ENCODE measurements at regions not wholly inside any gene's neighbourhood (a gene's known extent, or its start where the extent isn't known, plus 50 kb on each side); places are given as distances from the start of the nearest gene placed in this dataset.

- DNase-seq (ENCODE audit: low read depth), result no peak
Measured at GRCh38 chr11:95512177-95512576, 277.4 kb downstream of the FAM76B start.

DNA sequence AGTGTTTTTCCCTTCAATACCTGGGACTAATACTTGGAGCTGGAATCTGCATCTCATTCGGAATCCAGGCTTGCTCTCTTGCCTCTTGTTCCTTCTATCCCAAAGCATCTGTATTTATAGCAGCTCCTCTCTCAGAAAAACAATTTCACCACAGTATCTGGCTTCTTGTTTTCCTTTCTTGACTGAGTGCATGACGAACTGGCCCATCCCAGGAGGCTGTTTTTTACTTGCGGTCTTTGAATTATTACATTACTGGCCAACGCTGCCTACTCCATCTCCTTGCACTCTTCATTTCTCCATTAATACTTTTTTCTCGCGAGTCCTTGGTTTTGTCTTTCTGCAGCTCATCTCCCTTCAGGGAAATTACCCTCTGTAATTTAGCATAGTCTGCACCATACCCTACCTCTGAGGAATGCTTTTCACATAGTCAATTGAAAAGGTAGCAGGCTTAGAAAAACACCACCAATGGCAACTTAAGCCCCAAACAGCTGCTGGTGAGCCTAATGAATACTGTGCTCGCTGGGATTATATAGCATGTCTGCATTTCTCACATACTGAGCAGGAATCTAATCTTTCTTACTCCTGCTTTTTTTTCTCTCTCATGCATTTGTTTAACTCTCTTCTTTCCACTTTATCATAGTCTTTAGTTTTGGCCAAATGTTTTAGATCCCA lies 277.4 kb upstream of the SESN3 start:
- DNase-seq (ENCODE audit: low read depth), result no peak

DNA sequence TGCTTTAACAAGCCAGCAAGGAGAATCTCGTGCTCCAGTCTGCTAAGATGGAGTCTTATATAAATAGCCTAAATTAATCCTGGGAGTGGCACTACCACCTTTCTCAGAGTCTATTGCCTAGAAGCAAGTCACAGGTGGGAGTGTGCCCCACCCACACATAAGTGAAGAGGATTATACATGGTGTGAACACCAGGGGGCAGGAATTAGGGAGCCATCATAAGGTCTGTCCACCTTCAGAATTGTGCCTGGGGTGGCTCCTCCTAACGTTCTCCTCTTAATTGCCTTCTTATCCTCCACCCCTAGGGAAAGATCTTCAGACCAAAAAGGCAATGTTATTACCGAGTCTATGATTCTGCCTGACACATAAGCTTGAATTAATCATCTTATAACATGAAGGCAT lies 276.8 kb upstream of the SESN3 start:
- no peak for DNase-seq (ENCODE audit: low read depth)

- DNase-seq (ENCODE audit: low read depth), result no peak
Measured at GRCh38 chr11:95506777-95507176, 275.8 kb upstream of the SESN3 start.

- no peak for DNase-seq (ENCODE audit: low read depth)
Measured at GRCh38 chr11:95505927-95506426, 275.0 kb upstream of the SESN3 start.

DNA sequence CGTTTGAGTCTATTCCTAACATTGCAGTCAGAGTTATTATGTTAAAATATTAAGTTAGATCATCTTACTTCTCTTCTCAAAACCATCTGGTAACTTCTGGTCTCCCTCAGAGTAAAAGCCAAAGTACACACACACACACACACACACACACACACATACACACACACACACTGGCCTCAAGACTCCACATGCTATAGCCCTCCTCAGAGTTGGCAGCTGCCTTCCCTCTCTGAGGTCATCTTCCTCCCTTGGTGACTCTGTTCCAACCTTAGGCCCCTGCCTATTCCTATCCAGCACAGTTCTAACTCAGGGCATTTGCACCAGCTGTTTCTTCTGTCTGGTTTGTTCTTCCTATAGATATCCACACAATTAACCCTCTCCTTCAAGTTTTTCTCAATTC lies 272.0 kb upstream of the SESN3 start:
- no peak for DNase-seq (ENCODE audit: low read depth)

- DNase-seq (ENCODE audit: low read depth), result no peak
Measured at GRCh38 chr11:95502522-95502921, 271.5 kb upstream of the SESN3 start.

DNA sequence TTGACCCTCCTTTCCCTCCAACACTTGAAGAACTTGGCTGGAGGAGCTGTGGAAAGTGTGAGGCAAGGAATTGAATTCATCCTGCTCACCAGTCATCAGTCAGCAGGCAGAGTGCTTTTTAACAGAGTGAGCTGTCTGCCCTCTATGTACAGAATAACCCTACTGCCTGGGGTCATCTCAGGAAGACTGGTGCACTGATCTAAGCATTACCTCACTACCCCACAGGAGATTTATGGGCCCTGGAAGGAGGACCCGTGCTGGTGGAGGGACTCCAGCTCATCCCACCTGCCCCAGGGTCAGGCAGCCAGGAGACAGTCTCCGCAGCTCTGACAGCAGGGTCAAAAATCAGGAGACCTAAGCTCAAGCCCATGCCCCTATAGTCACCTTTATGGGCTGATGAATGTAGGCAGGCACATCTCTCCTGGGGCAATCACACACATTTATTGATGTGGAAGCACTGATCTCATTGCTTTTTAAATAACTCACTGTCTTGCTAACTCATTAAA lies 270.8 kb upstream of the SESN3 start:
- DNase-seq (ENCODE audit: low read depth), result no peak

GRCh38 chr11:95500466-95500865 lies 269.5 kb upstream of the SESN3 start:
- DNase-seq (ENCODE audit: low read depth), result no peak

GRCh38 chr11:95499516-95500135 lies 268.6 kb upstream of the SESN3 start:
- DNase-seq (ENCODE audit: low read depth), result no peak

- no peak for DNase-seq (ENCODE audit: low read depth)
Measured at GRCh38 chr11:95498722-95499425, 267.9 kb upstream of the SESN3 start.

- no peak for DNase-seq (ENCODE audit: low read depth)
Measured at GRCh38 chr11:95496901-95497300, 265.9 kb upstream of the SESN3 start.

- DNase-seq (ENCODE audit: low read depth), result no peak
Measured at GRCh38 chr11:95495706-95496105, 264.7 kb upstream of the SESN3 start.

DNA sequence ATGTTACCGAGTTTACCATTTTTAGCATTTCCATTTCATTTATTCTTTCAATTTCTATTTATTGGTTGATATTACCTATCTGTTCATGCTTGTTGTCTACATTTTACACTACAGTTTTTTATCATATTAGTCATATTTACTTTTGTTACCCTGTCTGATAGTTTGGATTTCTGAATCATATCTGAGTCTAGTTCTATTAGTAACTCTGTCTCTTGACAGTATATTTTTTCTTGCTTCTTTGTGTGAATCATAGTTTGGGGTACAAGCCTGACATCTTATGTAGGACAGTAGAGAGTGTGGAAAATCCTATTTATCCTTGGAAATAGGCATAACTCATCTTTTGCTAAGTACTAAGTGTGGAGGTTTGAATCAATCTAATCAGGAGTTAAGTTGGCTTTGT lies 263.9 kb upstream of the SESN3 start:
- DNase-seq (ENCODE audit: low read depth), result no peak

GRCh38 chr11:95494167-95494566 lies 263.2 kb upstream of the SESN3 start:
- DNase-seq (ENCODE audit: low read depth), result no peak

DNA sequence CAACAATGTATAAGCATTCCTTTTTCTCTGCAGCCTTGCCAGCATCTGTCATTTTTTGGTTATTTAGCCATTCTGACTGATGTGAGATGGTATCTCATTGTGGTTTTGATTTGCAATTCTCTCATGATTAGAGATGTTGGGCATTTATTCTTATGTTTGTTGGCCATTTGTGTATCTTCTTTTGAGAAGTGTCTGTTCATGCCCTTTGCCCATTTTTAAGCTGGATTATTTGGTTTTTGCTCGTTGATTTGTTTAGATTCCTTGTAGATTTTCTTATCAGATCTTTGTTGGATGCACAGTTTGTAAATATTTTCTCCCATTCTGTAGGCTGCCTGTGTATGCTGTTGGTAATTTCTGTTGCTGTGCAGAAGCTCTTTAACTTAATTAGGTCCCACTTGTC lies 259.6 kb upstream of the SESN3 start:
- DNase-seq (ENCODE audit: low read depth), result no peak

GRCh38 chr11:95487938-95488337 lies 256.9 kb upstream of the SESN3 start:
- DNase-seq (ENCODE audit: low read depth), result no peak

DNA sequence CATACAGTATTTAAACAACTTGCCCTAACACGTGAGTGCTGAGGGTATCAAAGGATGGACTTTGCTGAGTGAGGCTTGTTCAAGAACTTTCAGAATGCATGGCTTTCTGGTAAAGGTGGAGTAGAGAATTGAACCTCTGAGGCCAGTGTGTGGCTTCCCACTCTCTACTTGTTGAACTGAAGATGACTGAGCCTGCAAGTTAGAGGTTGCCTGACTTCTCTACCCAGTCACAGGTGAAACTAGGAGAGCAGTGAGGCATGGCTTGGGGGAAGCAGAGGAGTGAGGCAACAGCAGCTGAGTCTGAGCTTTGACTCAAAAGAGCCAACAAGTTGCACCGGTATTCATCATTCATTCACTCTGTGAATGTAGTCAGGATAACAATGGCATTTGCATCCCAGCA lies 256.4 kb upstream of the SESN3 start:
- no peak for DNase-seq (ENCODE audit: low read depth)

GRCh38 chr11:95486979-95487378 lies 256.0 kb upstream of the SESN3 start:
- no peak for DNase-seq (ENCODE audit: low read depth)

- DNase-seq (ENCODE audit: low read depth), result no peak
Measured at GRCh38 chr11:95486466-95486865, 255.5 kb upstream of the SESN3 start.

- DNase-seq (ENCODE audit: low read depth), result no peak
Measured at GRCh38 chr11:95485115-95485900, 254.3 kb upstream of the SESN3 start.

- DNase-seq (ENCODE audit: low read depth), result no peak
Measured at GRCh38 chr11:95483339-95483738, 252.3 kb upstream of the SESN3 start.

All from stimulated activated CD8-positive, alpha-beta memory T cell treated with anti-CD3 and anti-CD28 coated beads, Interleukin-7, amount 100 ng/mL, for 24 hours (primary cell).